Activated B cell treated with CpG ODN at 0.5 μM for 24 hours (primary cell): ENCODE measurements at regions not wholly inside any gene's neighbourhood (a gene's known extent, or its start where the extent isn't known, plus 50 kb on each side); places are given as distances from the start of the nearest gene placed in this dataset.

Source experiments
- ATAC-seq: fragments of 200-7000 bp; cut with Tn5 transposase; one replicate; pipeline ENCODE4 v1.10.0; 2021; ENCODE audit warnings: low read depth, mild to moderate bottlenecking, moderate library complexity
- CTCF ChIA-PET: fragments of 350-600 bp; sonication (Branson Sonifier 250); formaldehyde crosslinking; loops from one replicate; lab custom pipeline; 2021; ENCODE audit warnings: antibody characterized with exemption; lab: Charles Lee
- POLR2A ChIA-PET: fragments of 350-600 bp; sonication (Branson Sonifier 250); formaldehyde crosslinking; loops from one replicate; lab custom pipeline; 2021; ENCODE audit warnings: antibody characterized with exemption; lab: Charles Lee
- DNase-seq: peaks from one replicate; pipeline ENCODE4 v3.0.0; 2022
- H3K27ac Mint-ChIP-seq: one replicate; pipeline ENCODE4 v1.8.0; 2020; ENCODE audit warnings: mixed read lengths
- H3K27me3 Mint-ChIP-seq: one replicate; pipeline ENCODE4 v1.8.0; 2021; ENCODE audit warnings: mixed read lengths
- H3K36me3 Mint-ChIP-seq: one replicate; pipeline ENCODE4 v1.8.0; 2021; ENCODE audit warnings: low read depth, mixed read lengths
- H3K4me1 Mint-ChIP-seq: one replicate; pipeline ENCODE4 v1.8.0; 2021; ENCODE audit warnings: mixed read lengths
- H3K4me3 Mint-ChIP-seq: one replicate; pipeline ENCODE4 v1.8.0; 2020; ENCODE audit warnings: mild to moderate bottlenecking, mixed read lengths
- H3K9me3 Mint-ChIP-seq: one replicate; pipeline ENCODE4 v1.8.0; 2020; ENCODE audit warnings: mixed read lengths
- CTCF ChIP-seq: fragments of 200-600 bp; IDR thresholded peaks from one replicate; pipeline ENCODE4 v1.8.0; 2022; ENCODE audit warnings: antibody characterized with exemption, mild to moderate bottlenecking
- intact Hi-C: fragments of 100-400 bp; cut with micrococcal nuclease; formaldehyde crosslinking; loops from one replicate; pipeline ENCODE4 v1.15.1; 2024

GRCh38 chr15:70442616-70443321 is 320.6 kb downstream of the UACA start:
- Mint-ChIP-seq H3K27me3 (peaks cover 15% of the 10 kb centered on the region), H3K4me1 (peaks cover 10% of the 10 kb centered on the region), H3K4me3 (no peak overlapping the region), H3K9me3 (no peaks in the 10 kb centered on the region), H3K36me3 (no peaks in the 10 kb centered on the region), H3K27ac (no peak overlapping the region)
- CTCF ChIA-PET, result no interaction called here
- ATAC-seq (no peak), DNase-seq (no peak)
- TF ChIP-seq CTCF, result no peak
- POLR2A ChIA-PET, result no interaction called here
- intact Hi-C loops, result no loop called here

- CTCF ChIA-PET, result interaction anchor here (1.2 kb wide), 1 partner anchor 14 kb away, joined by 3 read pairs; no protein-coding TSS in a partner anchor
- POLR2A ChIA-PET, result no interaction called here
- H3K36me3 Mint-ChIP-seq, result no peaks in the 10 kb centered on the region
- no peaks in the 10 kb centered on the region for H3K9me3 Mint-ChIP-seq
- H3K27ac Mint-ChIP-seq, result no peak overlapping the region
- no peak overlapping the region for H3K4me3 Mint-ChIP-seq
- H3K27me3 Mint-ChIP-seq, result peaks cover 15% of the 10 kb centered on the region
- intact Hi-C loops, result no loop called here
- no peak for TF ChIP-seq CTCF
- H3K4me1 Mint-ChIP-seq, result peaks cover 7% of the 10 kb centered on the region
- no peak for DNase-seq
- ATAC-seq, result no peak
Observed at GRCh38 chr15:70442211-70442610, 321.1 kb downstream of the UACA start.

- intact Hi-C loops, result no loop called here
- H3K9me3 Mint-ChIP-seq, result no peaks in the 10 kb centered on the region
- H3K27me3 Mint-ChIP-seq, result peaks cover 12% of the 10 kb centered on the region
- H3K27ac Mint-ChIP-seq, result no peak overlapping the region
- POLR2A ChIA-PET, result interaction anchor here (0.7 kb wide), 1 partner anchor 86 kb away, joined by 3 read pairs; no protein-coding TSS in a partner anchor
- CTCF ChIA-PET, result interaction anchor here (1.0 to 1.3 kb wide), 3 partner anchors 15 to 19 kb away, joined by 3 read pairs; no protein-coding TSS in a partner anchor
- no peak for ATAC-seq
- peaks cover 20% of the 10 kb centered on the region for H3K4me1 Mint-ChIP-seq
- no peak for TF ChIP-seq CTCF
- DNase-seq, result no peak
- H3K36me3 Mint-ChIP-seq, result no peaks in the 10 kb centered on the region
- H3K4me3 Mint-ChIP-seq, result no peak overlapping the region
Observed at GRCh38 chr15:70440416-70441138, 322.8 kb downstream of the UACA start.

- intact Hi-C loops, result loop anchor here (5.0 kb wide), 2 partner anchors 118 to 158 kb away; no protein-coding TSS in a partner anchor
- no peaks in the 10 kb centered on the region for H3K9me3 Mint-ChIP-seq
- TF ChIP-seq CTCF, result no peak
- no peaks in the 10 kb centered on the region for H3K36me3 Mint-ChIP-seq
- H3K27ac Mint-ChIP-seq, result no peak overlapping the region
- ATAC-seq, result no peak
- H3K27me3 Mint-ChIP-seq, result peaks cover 12% of the 10 kb centered on the region
- no peak overlapping the region for H3K4me3 Mint-ChIP-seq
- CTCF ChIA-PET, result interaction anchor here (1.0 to 1.3 kb wide), 2 partner anchors 14 to 20 kb away, joined by 3 read pairs; no protein-coding TSS in a partner anchor
- POLR2A ChIA-PET, result interaction anchor here (0.7 kb wide), 1 partner anchor 85 kb away, joined by 3 read pairs; no protein-coding TSS in a partner anchor
- no peak for DNase-seq
- peaks cover 27% of the 10 kb centered on the region for H3K4me1 Mint-ChIP-seq
Observed at GRCh38 chr15:70439880-70440279, 323.5 kb downstream of the UACA start.
